ENCODE measurements at regions not wholly inside any gene's neighbourhood (a gene's known extent, or its start where the extent isn't known, plus 50 kb on each side); places are given as distances from the start of the nearest gene placed in this dataset.

DNA sequence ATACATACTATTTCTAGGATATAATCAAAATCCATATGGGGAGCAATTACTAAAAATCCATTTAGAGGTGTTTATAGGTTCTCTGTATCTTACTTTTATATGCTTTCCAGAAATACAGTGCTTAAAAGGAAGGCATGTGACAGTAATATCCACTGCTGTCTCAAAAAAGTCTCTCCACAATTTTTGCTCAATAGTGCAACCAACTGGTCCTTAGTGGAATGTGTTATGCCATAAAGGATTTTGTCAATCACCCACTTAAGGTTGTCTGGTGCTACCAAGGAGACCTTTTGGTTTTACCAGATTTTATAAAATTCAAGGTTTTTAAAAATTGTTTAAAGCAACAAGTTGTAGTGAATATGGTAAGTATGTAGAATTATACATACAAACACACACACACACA is 328.5 kb upstream of the DSEL start:
- H3K4me3 ChIP-seq (ENCODE audit: low read depth, low read length): no peak overlapping the region
- DNase-seq (ENCODE audit: low read depth): no peak
- TF ChIP-seq, protein P1, sequence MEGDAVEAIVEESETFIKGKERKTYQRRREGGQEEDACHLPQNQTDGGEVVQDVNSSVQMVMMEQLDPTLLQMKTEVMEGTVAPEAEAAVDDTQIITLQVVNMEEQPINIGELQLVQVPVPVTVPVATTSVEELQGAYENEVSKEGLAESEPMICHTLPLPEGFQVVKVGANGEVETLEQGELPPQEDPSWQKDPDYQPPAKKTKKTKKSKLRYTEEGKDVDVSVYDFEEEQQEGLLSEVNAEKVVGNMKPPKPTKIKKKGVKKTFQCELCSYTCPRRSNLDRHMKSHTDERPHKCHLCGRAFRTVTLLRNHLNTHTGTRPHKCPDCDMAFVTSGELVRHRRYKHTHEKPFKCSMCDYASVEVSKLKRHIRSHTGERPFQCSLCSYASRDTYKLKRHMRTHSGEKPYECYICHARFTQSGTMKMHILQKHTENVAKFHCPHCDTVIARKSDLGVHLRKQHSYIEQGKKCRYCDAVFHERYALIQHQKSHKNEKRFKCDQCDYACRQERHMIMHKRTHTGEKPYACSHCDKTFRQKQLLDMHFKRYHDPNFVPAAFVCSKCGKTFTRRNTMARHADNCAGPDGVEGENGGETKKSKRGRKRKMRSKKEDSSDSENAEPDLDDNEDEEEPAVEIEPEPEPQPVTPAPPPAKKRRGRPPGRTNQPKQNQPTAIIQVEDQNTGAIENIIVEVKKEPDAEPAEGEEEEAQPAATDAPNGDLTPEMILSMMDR (IDR thresholded peaks at IDR 0.05; ENCODE audit: low read depth, low read length, missing control alignments): no peak
- in situ Hi-C loops (cut with HindIII; ENCODE audit: low sequenced_read_pairs): no loop called here

DNA sequence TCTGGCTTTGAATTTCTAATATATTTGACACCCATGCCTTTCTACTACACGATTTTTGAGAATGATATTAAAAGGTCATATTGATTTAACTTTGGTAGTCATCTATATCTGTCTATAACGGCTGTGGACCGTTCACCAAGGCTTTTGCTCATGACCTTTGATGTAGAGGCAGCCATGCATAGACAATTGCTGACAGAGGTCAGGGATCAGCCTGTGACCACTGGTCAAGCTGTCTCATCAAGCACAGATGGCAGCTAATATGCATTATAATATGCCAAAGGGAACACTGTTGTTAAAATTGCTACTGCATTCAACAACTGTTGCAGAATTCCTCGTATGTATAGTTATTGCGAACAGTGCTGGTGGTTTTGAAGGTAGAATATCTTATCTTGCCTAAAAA is 323.9 kb upstream of the DSEL start:
- DNase-seq (ENCODE audit: low read depth): no peak
- in situ Hi-C loops (cut with HindIII; ENCODE audit: low sequenced_read_pairs): no loop called here
- TF ChIP-seq, protein P1 (IDR thresholded peaks at IDR 0.05; ENCODE audit: low read depth, low read length, missing control alignments): no peak
- no peak overlapping the region for H3K4me3 ChIP-seq (ENCODE audit: low read depth, low read length)

DNA sequence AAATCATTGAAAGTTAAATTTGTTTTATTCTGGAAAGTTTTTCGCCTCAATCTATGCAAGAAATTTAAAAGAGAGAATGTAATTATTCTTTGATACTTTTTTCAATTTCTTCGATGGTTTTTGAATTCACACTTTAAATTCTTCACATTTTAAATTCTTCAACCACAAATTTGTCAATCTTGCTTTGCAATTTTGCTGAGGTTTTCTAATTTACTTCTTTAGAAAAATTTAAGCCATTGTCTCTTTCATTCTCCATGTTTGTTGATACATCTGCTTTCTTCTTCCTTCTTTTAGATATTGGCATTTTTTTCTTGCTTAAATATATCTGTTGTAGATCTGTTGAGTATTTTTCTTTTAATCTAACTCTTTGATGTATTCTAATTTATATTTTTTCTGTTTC is 301.9 kb upstream of the DSEL start:
- H3K4me3 ChIP-seq (ENCODE audit: low read depth, low read length): no peak overlapping the region
- in situ Hi-C loops (cut with HindIII; ENCODE audit: low sequenced_read_pairs): no loop called here
- no peak for DNase-seq (ENCODE audit: low read depth)
- TF ChIP-seq, protein P1 (IDR thresholded peaks at IDR 0.05; ENCODE audit: low read depth, low read length, missing control alignments): no peak

DNA sequence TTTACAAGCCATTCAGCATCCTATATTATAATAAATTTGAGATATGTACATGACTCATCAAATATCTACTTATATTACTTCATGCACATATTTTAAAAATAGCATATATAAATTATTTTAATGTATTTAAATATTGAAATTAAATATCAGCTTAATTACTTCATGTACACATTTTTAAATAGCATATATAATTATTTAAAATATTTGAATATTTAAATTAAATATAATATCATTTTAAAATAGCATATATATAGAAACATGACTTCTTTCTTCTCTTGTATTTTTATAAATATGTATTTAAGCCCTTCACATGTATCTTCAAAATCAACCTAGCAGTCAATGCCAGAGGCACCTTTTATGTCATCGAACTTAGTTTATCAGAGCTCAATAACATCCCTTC is 298.8 kb upstream of the DSEL start:
- no peak for DNase-seq (ENCODE audit: low read depth)
- in situ Hi-C loops (cut with HindIII; ENCODE audit: low sequenced_read_pairs): no loop called here
- TF ChIP-seq, protein P1 (IDR thresholded peaks at IDR 0.05; ENCODE audit: low read depth, low read length, missing control alignments): no peak
- no peak overlapping the region for H3K4me3 ChIP-seq (ENCODE audit: low read depth, low read length)

DNA sequence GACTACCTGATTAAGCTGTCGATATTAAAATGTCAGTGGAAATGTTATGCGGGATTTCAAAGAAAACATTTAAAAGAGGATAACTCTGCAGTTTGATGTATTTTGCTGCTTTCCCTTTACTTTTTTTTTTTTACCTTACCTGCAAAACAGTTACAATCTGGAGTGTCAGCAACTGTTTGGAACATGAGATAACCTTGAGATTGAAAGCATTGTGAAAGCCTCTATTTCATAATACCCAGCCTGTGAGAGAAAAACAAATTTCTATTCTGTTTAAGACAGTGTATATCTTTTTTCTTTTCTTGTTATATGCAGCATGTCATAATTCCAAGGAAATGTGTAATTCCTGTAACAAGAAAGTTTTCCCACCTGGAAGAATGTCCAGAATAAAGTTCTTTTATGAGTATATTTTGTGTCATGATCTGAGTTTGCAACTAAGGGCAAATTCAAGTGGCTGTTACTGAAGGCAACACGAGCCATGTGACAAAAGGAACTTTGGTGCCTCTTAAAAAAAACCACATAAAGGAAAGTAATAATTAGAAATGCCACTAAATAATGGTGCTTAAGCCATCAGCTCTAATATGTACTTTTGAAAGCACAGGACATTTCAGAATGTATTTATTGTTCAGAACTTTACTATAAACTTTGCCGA is 297.0 kb upstream of the DSEL start:
- H3K4me3 ChIP-seq (ENCODE audit: low read depth, low read length): no peak overlapping the region
- TF ChIP-seq, protein P1 (IDR thresholded peaks at IDR 0.05; ENCODE audit: low read depth, low read length, missing control alignments): no peak
- no peak for DNase-seq (ENCODE audit: low read depth)
- in situ Hi-C loops (cut with HindIII; ENCODE audit: low sequenced_read_pairs): no loop called here

DNA sequence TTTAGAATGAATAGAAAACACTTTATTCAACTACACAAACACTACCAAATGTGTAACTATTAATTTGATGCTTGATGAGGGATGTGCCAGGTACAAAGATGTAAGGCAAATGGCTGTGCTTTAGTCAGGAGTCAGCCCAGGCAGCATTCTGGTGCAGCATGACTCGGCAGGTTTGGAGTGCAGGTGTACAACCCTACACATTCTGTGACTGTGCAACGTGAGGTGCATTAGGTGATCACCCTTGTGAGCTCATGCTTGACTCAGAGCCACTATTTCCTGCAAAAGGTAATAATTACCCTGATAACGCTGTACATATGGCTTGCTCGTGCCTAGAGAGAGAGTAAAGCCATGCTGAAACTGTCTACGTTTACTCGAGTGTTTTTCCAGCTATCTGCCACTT is 288.7 kb upstream of the DSEL start:
- in situ Hi-C loops (cut with HindIII; ENCODE audit: low sequenced_read_pairs): no loop called here
- DNase-seq (ENCODE audit: low read depth): no peak
- no peak overlapping the region for H3K4me3 ChIP-seq (ENCODE audit: low read depth, low read length)
- TF ChIP-seq, protein P1 (IDR thresholded peaks at IDR 0.05; ENCODE audit: low read depth, low read length, missing control alignments): no peak

Data from astrocyte of the cerebellum (primary cell).